ENCODE measurements at regions not wholly inside any gene's neighbourhood (a gene's known extent, or its start where the extent isn't known, plus 50 kb on each side); places are given as distances from the start of the nearest gene placed in this dataset.

GRCh38 chr4:141338238-141338637 lies 117.5 kb downstream of the ZNF330 start:
- TF ChIP-seq CTCF (IDR thresholded peaks at IDR 0.05): no peak
- TF ChIP-seq POLR2A (IDR thresholded peaks at IDR 0.05): no peak
- no peak for DNase-seq (ENCODE audit: low spot score in 2 of 2)
- 93 to 96% methylated on average over 1 of the region's 1 CpG for WGBS, 2 donors
- H3K4me3 ChIP-seq (ENCODE audit: low read depth, poor library complexity, severe bottlenecking): no peak overlapping the region
- intact Hi-C loops (cut with DNase I; ENCODE audit: low total_unique reads): no loop called here

GRCh38 chr4:141339391-141339790 lies 118.7 kb downstream of the ZNF330 start:
- no peak overlapping the region for H3K4me3 ChIP-seq (ENCODE audit: low read depth, poor library complexity, severe bottlenecking)
- intact Hi-C loops (cut with DNase I; ENCODE audit: low total_unique reads): no loop called here
- WGBS, 2 donors: 81 to 87% methylated on average over 3 of the region's 3 CpGs
- no peak for DNase-seq (ENCODE audit: low spot score in 2 of 2)
- TF ChIP-seq CTCF (IDR thresholded peaks at IDR 0.05): no peak
- no peak for TF ChIP-seq POLR2A (IDR thresholded peaks at IDR 0.05)

GRCh38 chr4:141339966-141340365 lies 119.3 kb downstream of the ZNF330 start:
- DNase-seq (ENCODE audit: low spot score in 2 of 2): no peak
- intact Hi-C loops (cut with DNase I; ENCODE audit: low total_unique reads): no loop called here
- TF ChIP-seq CTCF (IDR thresholded peaks at IDR 0.05) (no peak), POLR2A (IDR thresholded peaks at IDR 0.05) (no peak)
- no peak overlapping the region for H3K4me3 ChIP-seq (ENCODE audit: low read depth, poor library complexity, severe bottlenecking)

- intact Hi-C loops (cut with DNase I; ENCODE audit: low total_unique reads): no loop called here
- no peak for TF ChIP-seq POLR2A (IDR thresholded peaks at IDR 0.05)
- TF ChIP-seq CTCF (IDR thresholded peaks at IDR 0.05): no peak
- H3K4me3 ChIP-seq (ENCODE audit: low read depth, poor library complexity, severe bottlenecking): no peak overlapping the region
- no peak for DNase-seq (ENCODE audit: low spot score in 2 of 2)
- 93 to 94% methylated on average over 2 of the region's 2 CpGs for WGBS, 2 donors
These were observed 119.8 kb downstream of the ZNF330 start for GRCh38 chr4:141340458-141340857.

GRCh38 chr4:141346144-141346543 lies 125.4 kb downstream of the ZNF330 start:
- H3K4me3 ChIP-seq (ENCODE audit: low read depth, poor library complexity, severe bottlenecking): no peak overlapping the region
- TF ChIP-seq CTCF (IDR thresholded peaks at IDR 0.05): no peak
- no peak for TF ChIP-seq POLR2A (IDR thresholded peaks at IDR 0.05)
- no peak for DNase-seq (ENCODE audit: low spot score in 2 of 2)
- 3% methylated on average over 1 of the region's 1 CpG for WGBS, 2 donors
- intact Hi-C loops (cut with DNase I; ENCODE audit: low total_unique reads): no loop called here

- H3K4me3 ChIP-seq (ENCODE audit: low read depth, poor library complexity, severe bottlenecking): no peak overlapping the region
- WGBS, 2 donors: 59 to 72% methylated on average over 2 of the region's 2 CpGs
These were observed 127.0 kb downstream of the ZNF330 start for GRCh38 chr4:141347684-141348083.

More at GRCh38 chr4:141347684-141348083, 127.0 kb downstream of the ZNF330 start:
- intact Hi-C loops (cut with DNase I; ENCODE audit: low total_unique reads): no loop called here
- no peak for TF ChIP-seq CTCF (IDR thresholded peaks at IDR 0.05)
- no peak for TF ChIP-seq POLR2A (IDR thresholded peaks at IDR 0.05)
- DNase-seq (ENCODE audit: low spot score in 2 of 2): no peak
